ENCODE measurements at regions not wholly inside any gene's neighbourhood (a gene's known extent, or its start where the extent isn't known, plus 50 kb on each side); places are given as distances from the start of the nearest gene placed in this dataset.
"Not testable (repeated sequence)": the region's sequence is repeated elsewhere in the genome, so short reads cannot be mapped to it uniquely, and the experiment has no call there.

- Histone ChIP-seq H3K9me3 (no peaks in the 10 kb centered on the region), H3K27ac (replicated peaks in 1 of 4) (no peak overlapping the region), H3K36me3 (no peaks in the 10 kb centered on the region), H3K4me3 (no peak overlapping the region), H3K27me3 (no peaks in the 10 kb centered on the region), H3K4me1 (peaks cover 6 to 13% (median 7%) of the 10 kb centered on the region in 4 donors)
- intact Hi-C loops (cut with DNase I), result no loop called here
- TF ChIP-seq CTCF (IDR thresholded peaks at IDR 0.05), result no peak
- 83% methylated on average over 7 of the region's 7 CpGs for WGBS
- DNase-seq (ENCODE audit: extremely low spot score), result no peak
These were observed 86.0 kb upstream of the MFGE8 start for GRCh38 chr15:88998980-88999713.

GRCh38 chr15:89001708-89002275, 86.5 kb upstream of the ABHD2 start:
- H3K9me3 ChIP-seq; H3K4me3 ChIP-seq; intact Hi-C loops (cut with DNase I); DNase-seq (ENCODE audit: extremely low spot score); H3K27ac ChIP-seq (replicated peaks in 1 of 4); H3K36me3 ChIP-seq; H3K27me3 ChIP-seq: not testable (repeated sequence)
- peaks cover 6 to 13% (median 7%) of the 10 kb centered on the region in 4 donors for H3K4me1 ChIP-seq
- 75% methylated on average over 4 of the region's 4 CpGs for WGBS

GRCh38 chr15:89002281-89002761, 85.9 kb upstream of the ABHD2 start:
- H3K4me1 ChIP-seq, result peaks cover 6 to 13% (median 7%) of the 10 kb centered on the region in 4 donors
- H3K9me3 ChIP-seq, result no peaks in the 10 kb centered on the region
- no peak for TF ChIP-seq EP300 (IDR thresholded peaks at IDR 0.05)
- TF ChIP-seq POLR2A (IDR thresholded peaks at IDR 0.05; ENCODE audit: low read depth), result no peak
- no peak for TF ChIP-seq POLR2AphosphoS5 (IDR thresholded peaks at IDR 0.05)
- TF ChIP-seq CTCF (IDR thresholded peaks at IDR 0.05), result no peak
- H3K27ac ChIP-seq (replicated peaks in 1 of 4), result no peak overlapping the region
- DNase-seq (ENCODE audit: extremely low spot score), result no peak
- intact Hi-C loops (cut with DNase I), result no loop called here
- no peaks in the 10 kb centered on the region for H3K36me3 ChIP-seq
- H3K27me3 ChIP-seq, result no peaks in the 10 kb centered on the region
- no peak overlapping the region for H3K4me3 ChIP-seq
- WGBS, result 36% methylated on average over 5 of the region's 5 CpGs

GRCh38 chr15:89002830-89003229, 85.4 kb upstream of the ABHD2 start:
- Histone ChIP-seq H3K36me3 (no peaks in the 10 kb centered on the region), H3K27me3 (no peaks in the 10 kb centered on the region), H3K9me3 (no peaks in the 10 kb centered on the region), H3K4me3 (no peak overlapping the region), H3K4me1 (peaks cover 6 to 13% (median 7%) of the 10 kb centered on the region in 4 donors), H3K27ac (replicated peaks in 1 of 4) (no peak overlapping the region)
- no peak for DNase-seq (ENCODE audit: extremely low spot score)
- WGBS, result 78% methylated on average over 5 of the region's 5 CpGs
- TF ChIP-seq EP300 (IDR thresholded peaks at IDR 0.05), result no peak
- intact Hi-C loops (cut with DNase I), result no loop called here

- intact Hi-C loops (cut with DNase I), result no loop called here
- no peak for DNase-seq (ENCODE audit: extremely low spot score)
- Histone ChIP-seq H3K36me3 (no peaks in the 10 kb centered on the region), H3K9me3 (no peaks in the 10 kb centered on the region), H3K27ac (replicated peaks in 1 of 4) (no peak overlapping the region), H3K4me1 (peaks cover 6 to 13% (median 7%) of the 10 kb centered on the region in 4 donors), H3K27me3 (no peaks in the 10 kb centered on the region), H3K4me3 (no peak overlapping the region)
- TF ChIP-seq POLR2AphosphoS5 (IDR thresholded peaks at IDR 0.05) (no peak), POLR2A (IDR thresholded peaks at IDR 0.05; ENCODE audit: low read depth) (no peak), EP300 (IDR thresholded peaks at IDR 0.05) (no peak), CTCF (IDR thresholded peaks at IDR 0.05) (peak; percentile 10 to 48 (median 24))
- 71% methylated on average over 11 of the region's 11 CpGs for WGBS
These were observed 84.2 kb upstream of the ABHD2 start for GRCh38 chr15:89003865-89004725.

Data from esophagus muscularis mucosa (tissue), 4 donors.